Caco-2 (cell line): ENCODE measurements at regions not wholly inside any gene's neighbourhood (a gene's known extent, or its start where the extent isn't known, plus 50 kb on each side); places are given as distances from the start of the nearest gene placed in this dataset.

Source experiments
- BruUV-seq: library from RNA; stranded (reverse); fragments of 400-500 nt; replicated peaks from 2 replicates; lab custom pipeline; 2021; lab: Mats Ljungman, UMichigan
- CTCF ChIA-PET: fragments of 300-600 bp; sonication (Branson Sonifier 250); formaldehyde crosslinking; loops from one replicate; lab custom pipeline; 2022; ENCODE audit warnings: antibody characterized with exemption; lab: Charles Lee
- POLR2A ChIA-PET: fragments of 300-600 bp; sonication (Branson Sonifier 250); formaldehyde crosslinking; loops from one replicate; lab custom pipeline; 2022; ENCODE audit warnings: antibody characterized with exemption; lab: Charles Lee
- DNase-seq, 2 experiments: peaks; one replicate each; pipeline versions ENCODE4 v3.0.0 to v3.0.0-alpha.2; 2020 to 2022
- H3K27me3 ChIP-seq: replicated peaks from 2 replicates; pipeline ENCODE4 v1.6.0; 2011; ENCODE audit warnings: low read length; ENCODE audit not compliant: control insufficient read depth, insufficient read depth
- H3K36me3 ChIP-seq: 2 replicates; pipeline ENCODE4 v1.5.1; 2011; ENCODE audit warnings: low read length; ENCODE audit not compliant: control insufficient read depth, insufficient read depth
- H3K4me1 ChIP-seq: fragments of 250-450 bp; sonication (Bioruptor Pico); 2 replicates; pipeline ENCODE4 v1.5.1; 2020; ENCODE audit warnings: mild to moderate bottlenecking
- H3K4me3 ChIP-seq: 2 replicates; pipeline ENCODE4 v1.5.1; 2011; ENCODE audit warnings: low read depth, mild to moderate bottlenecking, control low read depth, low read length
- H3K9me3 ChIP-seq: fragments of 250-450 bp; sonication (Bioruptor Pico); 2 replicates; pipeline ENCODE4 v1.5.1; 2020; ENCODE audit warnings: mild to moderate bottlenecking, moderate library complexity
- H3K27ac Mint-ChIP-seq: one replicate; pipeline ENCODE4 v1.8.0; 2022; ENCODE audit warnings: mixed read lengths; ENCODE audit not compliant: unreplicated experiment
- H3K27me3 Mint-ChIP-seq: one replicate; pipeline ENCODE4 v1.8.0; 2022; ENCODE audit warnings: mixed read lengths; ENCODE audit not compliant: insufficient read depth, unreplicated experiment
- H3K36me3 Mint-ChIP-seq: one replicate; pipeline ENCODE4 v1.8.0; 2022; ENCODE audit warnings: mild to moderate bottlenecking, mixed read lengths; ENCODE audit not compliant: insufficient read depth, unreplicated experiment
- H3K4me1 Mint-ChIP-seq: one replicate; pipeline ENCODE4 v1.8.0; 2022; ENCODE audit warnings: low read depth, mixed read lengths; ENCODE audit not compliant: unreplicated experiment
- H3K4me3 Mint-ChIP-seq: one replicate; pipeline ENCODE4 v1.8.0; 2022; ENCODE audit warnings: mild to moderate bottlenecking, moderate library complexity, mixed read lengths; ENCODE audit not compliant: unreplicated experiment
- H3K9me3 Mint-ChIP-seq: one replicate; pipeline ENCODE4 v1.8.0; 2022; ENCODE audit warnings: mixed read lengths; ENCODE audit not compliant: unreplicated experiment
- intact Hi-C: fragments of 100-400 bp; cut with micrococcal nuclease; formaldehyde crosslinking; loops from one replicate; pipeline ENCODE4 v1.10.0; 2022; ENCODE audit not compliant: unreplicated experiment
- TF ChIP-seq, protein P1 (sequence below), 2 experiments: fragments of 200-600 bp in 1 of 2; IDR thresholded peaks; 1 replicate in 1 of 2; 2 replicates in 1 of 2; pipeline versions ENCODE4 v1.5.1 to v1.8.0; 2011 to 2022; ENCODE audit warnings: antibody characterized with exemption in 1 of 2, control low read depth in 1 of 2, inconsistent platforms in 1 of 2, low read depth in 1 of 2, low read length in 1 of 2, mild to moderate bottlenecking in 1 of 2, moderate library complexity in 1 of 2; ENCODE audit not compliant: insufficient read depth in 1 of 2, severe bottlenecking in 1 of 2, unreplicated experiment in 1 of 2

GRCh38 chr13:90420683-90421082 lies 926.8 kb upstream of the MIR17HG start:
- peaks cover 10% of the 10 kb centered on the region for H3K9me3 Mint-ChIP-seq
- TF ChIP-seq, protein P1, sequence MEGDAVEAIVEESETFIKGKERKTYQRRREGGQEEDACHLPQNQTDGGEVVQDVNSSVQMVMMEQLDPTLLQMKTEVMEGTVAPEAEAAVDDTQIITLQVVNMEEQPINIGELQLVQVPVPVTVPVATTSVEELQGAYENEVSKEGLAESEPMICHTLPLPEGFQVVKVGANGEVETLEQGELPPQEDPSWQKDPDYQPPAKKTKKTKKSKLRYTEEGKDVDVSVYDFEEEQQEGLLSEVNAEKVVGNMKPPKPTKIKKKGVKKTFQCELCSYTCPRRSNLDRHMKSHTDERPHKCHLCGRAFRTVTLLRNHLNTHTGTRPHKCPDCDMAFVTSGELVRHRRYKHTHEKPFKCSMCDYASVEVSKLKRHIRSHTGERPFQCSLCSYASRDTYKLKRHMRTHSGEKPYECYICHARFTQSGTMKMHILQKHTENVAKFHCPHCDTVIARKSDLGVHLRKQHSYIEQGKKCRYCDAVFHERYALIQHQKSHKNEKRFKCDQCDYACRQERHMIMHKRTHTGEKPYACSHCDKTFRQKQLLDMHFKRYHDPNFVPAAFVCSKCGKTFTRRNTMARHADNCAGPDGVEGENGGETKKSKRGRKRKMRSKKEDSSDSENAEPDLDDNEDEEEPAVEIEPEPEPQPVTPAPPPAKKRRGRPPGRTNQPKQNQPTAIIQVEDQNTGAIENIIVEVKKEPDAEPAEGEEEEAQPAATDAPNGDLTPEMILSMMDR (IDR thresholded peaks at IDR 0.05; ENCODE audit: insufficient read depth in 1 of 2, low read depth in 1 of 2, low read length in 1 of 2, severe bottlenecking in 1 of 2, unreplicated experiment in 1 of 2) = peak in 1 of 2 experiments; percentile 25

DNA sequence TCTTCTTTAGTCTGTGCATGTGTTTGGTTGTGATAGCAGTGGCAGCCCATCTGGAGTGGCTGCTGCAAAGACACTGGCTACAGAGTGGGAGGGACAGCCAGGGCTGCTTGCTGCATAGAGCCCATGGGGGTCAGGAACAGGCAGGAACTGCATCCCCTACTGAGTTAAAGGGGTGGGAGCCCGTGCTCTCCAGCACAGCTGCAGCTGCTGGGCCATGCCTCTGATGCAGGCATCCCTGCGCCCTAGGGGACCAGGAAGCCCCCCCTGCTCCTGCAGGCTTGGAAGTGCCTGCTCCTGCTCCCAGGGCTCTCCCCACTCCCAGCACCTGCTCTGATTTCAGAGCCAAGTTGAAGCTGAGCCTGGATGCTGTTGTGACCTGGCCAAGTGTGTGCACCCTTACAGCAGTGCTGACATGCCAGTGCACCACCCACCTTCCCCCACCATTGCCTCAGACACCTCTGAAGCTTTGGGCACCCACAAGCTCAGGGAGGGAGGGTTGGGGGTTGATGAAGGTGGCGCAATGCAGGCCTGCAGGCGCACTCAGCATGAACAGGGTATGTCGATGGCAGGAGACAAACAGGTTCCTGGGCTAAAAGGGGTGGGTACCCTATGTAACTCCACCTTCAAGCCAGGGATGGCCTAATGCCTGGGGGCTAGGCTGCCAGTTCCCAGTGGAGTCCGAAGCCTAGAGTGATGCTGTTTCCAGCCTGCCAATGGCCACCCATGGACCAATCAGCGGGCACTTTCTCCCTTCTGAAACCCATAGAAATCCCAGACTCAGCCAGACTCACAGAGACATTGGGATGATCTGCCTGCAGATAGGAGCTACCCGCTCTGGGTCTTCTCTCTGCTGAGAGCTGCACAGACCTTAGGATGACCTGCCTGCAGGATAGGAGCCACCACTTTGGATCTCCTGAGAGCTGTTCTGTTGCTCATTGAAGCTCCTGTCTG lies 919.9 kb upstream of the MIR17HG start:
- Mint-ChIP-seq H3K9me3 (no peaks in the 10 kb centered on the region), H3K4me3 (no peak overlapping the region), H3K27me3 (no peaks in the 10 kb centered on the region), H3K27ac (no peak overlapping the region), H3K36me3 (no peaks in the 10 kb centered on the region), H3K4me1 (no peaks in the 10 kb centered on the region)
- ChIA-PET CTCF (no interaction called here), POLR2A (no interaction called here)
- H3K4me1 ChIP-seq = no peaks in the 10 kb centered on the region
- H3K4me3 ChIP-seq = no peak overlapping the region
- H3K36me3 ChIP-seq = no peaks in the 10 kb centered on the region
- DNase-seq = no peak
- intact Hi-C loops = no loop called here
- H3K9me3 ChIP-seq = peaks cover 3% of the 10 kb centered on the region; the same call in 1 of the 2 replicates
- TF ChIP-seq, protein P1 (IDR thresholded peaks at IDR 0.05; ENCODE audit: insufficient read depth in 1 of 2, low read depth in 1 of 2, low read length in 1 of 2, severe bottlenecking in 1 of 2, unreplicated experiment in 1 of 2) = no peak
- no peaks in the 10 kb centered on the region; the same call in 1 of the 2 replicates for H3K27me3 ChIP-seq
- no TSS peak for BruUV-seq

More at GRCh38 chr13:90420683-90421082, 926.8 kb upstream of the MIR17HG start:
- peaks cover 10% of the 10 kb centered on the region for H3K4me1 Mint-ChIP-seq
- H3K4me3 ChIP-seq = no peak overlapping the region
- no peaks in the 10 kb centered on the region for H3K36me3 Mint-ChIP-seq
- H3K27me3 Mint-ChIP-seq = no peaks in the 10 kb centered on the region
- H3K9me3 ChIP-seq = peaks cover 3% of the 10 kb centered on the region; the same call in 1 of the 2 replicates
- BruUV-seq = no TSS peak
- no peak overlapping the region for H3K4me3 Mint-ChIP-seq
- POLR2A ChIA-PET = no interaction called here
- no peak overlapping the region for H3K27ac Mint-ChIP-seq
- CTCF ChIA-PET = no interaction called here
- H3K36me3 ChIP-seq = no peaks in the 10 kb centered on the region
- DNase-seq = no peak
- peaks cover 13% of the 10 kb centered on the region for H3K4me1 ChIP-seq
- intact Hi-C loops = loop anchor here (1.0 kb wide), 1 partner anchor 447 kb away; no protein-coding TSS in a partner anchor
- no peaks in the 10 kb centered on the region for H3K27me3 ChIP-seq

- ChIA-PET CTCF (no interaction called here), POLR2A (no interaction called here)
- Mint-ChIP-seq H3K4me3 (no peak overlapping the region), H3K27ac (no peak overlapping the region), H3K36me3 (no peaks in the 10 kb centered on the region), H3K4me1 (no peaks in the 10 kb centered on the region), H3K9me3 (no peaks in the 10 kb centered on the region), H3K27me3 (no peaks in the 10 kb centered on the region)
- TF ChIP-seq, protein P1 (IDR thresholded peaks at IDR 0.05; ENCODE audit: insufficient read depth in 1 of 2, low read depth in 1 of 2, low read length in 1 of 2, severe bottlenecking in 1 of 2, unreplicated experiment in 1 of 2) = no peak
- Histone ChIP-seq H3K9me3 (peaks cover 3% of the 10 kb centered on the region; the same call in 1 of the 2 replicates), H3K4me3 (no peak overlapping the region), H3K36me3 (no peaks in the 10 kb centered on the region), H3K27me3 (no peaks in the 10 kb centered on the region; the same call in 1 of the 2 replicates), H3K4me1 (no peaks in the 10 kb centered on the region)
- intact Hi-C loops = no loop called here
- DNase-seq = no peak
- BruUV-seq = no TSS peak
Measured at GRCh38 chr13:90428522-90429210, 918.8 kb upstream of the MIR17HG start.
